K562 (cell line): ENCODE measurements at regions not wholly inside any gene's neighbourhood (a gene's known extent, or its start where the extent isn't known, plus 50 kb on each side); places are given as distances from the start of the nearest gene placed in this dataset.
A peak's percentile ranks its signal among the peaks of the same experiment; 100 is the strongest.

Experiments
- CHAMP1 ChIP-seq: fragments of 450-650 bp; IDR thresholded peaks from 2 replicates; pipeline ENCODE4 v1.6.1; 2016; ENCODE audit warnings: mild to moderate bottlenecking
- ESRRA ChIP-seq: fragments of 450-650 bp; IDR thresholded peaks from 2 replicates; pipeline ENCODE4 v1.6.1; 2014; ENCODE audit warnings: low read depth, mild to moderate bottlenecking, moderate library complexity, borderline replicate concordance
- JUND ChIP-seq, 2 experiments: IDR thresholded peaks; 2 replicates in 1 of 2; 3 replicates in 1 of 2; pipeline ENCODE4 v1.6.1; 2011; ENCODE audit warnings: borderline replicate concordance in 2 of 2, low read depth in 2 of 2, low read length in 2 of 2, improper control_type of control experiment in 1 of 2, missing biosample characterization in 1 of 2, missing genetic modification characterization in 1 of 2, missing genetic modification reagents in 1 of 2
- KLF1 ChIP-seq: fragments of 450-650 bp; IDR thresholded peaks from 2 replicates; pipeline ENCODE4 v1.6.1; 2016; ENCODE audit warnings: missing genetic modification characterization, missing compliant biosample characterization
- MAFG ChIP-seq: fragments of 450-650 bp; conservative IDR thresholded peaks from 2 replicates; pipeline ENCODE4 v1.6.1; 2016; ENCODE audit warnings: missing genetic modification characterization, missing compliant biosample characterization
- MTA2 ChIP-seq: fragments of 450-650 bp; IDR thresholded peaks from 2 replicates; pipeline ENCODE4 v1.6.1; 2016; ENCODE audit warnings: low read depth
- NONO ChIP-seq, 2 experiments: fragments of 200-400 bp in 1 of 2; fragments of 450-650 bp in 1 of 2; formaldehyde crosslinking in 1 of 2; IDR thresholded peaks; 2 replicates each; pipeline ENCODE4 v1.6.1; 2017; ENCODE audit warnings: low read depth in 2 of 2, mild to moderate bottlenecking in 2 of 2, moderate library complexity in 2 of 2, low read length in 1 of 2
- POLR2A ChIP-seq: fragments of 450-650 bp; conservative IDR thresholded peaks from 2 replicates; pipeline ENCODE4 v1.6.1; 2016
- PYGO2 ChIP-seq: fragments of 450-650 bp; IDR thresholded peaks from 2 replicates; pipeline ENCODE4 v1.6.1; 2016; ENCODE audit warnings: mild to moderate bottlenecking, missing genetic modification characterization, moderate library complexity, missing compliant biosample characterization
- RFX5 ChIP-seq: IDR thresholded peaks from 2 replicates; pipeline ENCODE4 v1.6.1; 2011; ENCODE audit warnings: low read depth, mild to moderate bottlenecking, improper control_type of control experiment, low read length
- SIN3B ChIP-seq: fragments of 450-650 bp; IDR thresholded peaks from 2 replicates; pipeline ENCODE4 v1.6.1; 2017; ENCODE audit warnings: low read depth, mild to moderate bottlenecking, moderate library complexity
- SMARCA4 ChIP-seq: fragments of 450-650 bp; IDR thresholded peaks from 2 replicates; pipeline ENCODE4 v1.6.1; 2016
- TAF1 ChIP-seq: IDR thresholded peaks from 2 replicates; pipeline ENCODE4 v1.6.1; 2011; ENCODE audit warnings: mild to moderate bottlenecking, low read length, moderate library complexity; ENCODE audit not compliant: insufficient read depth, control insufficient read depth, severe bottlenecking; ENCODE audit errors: extremely low read depth
- ZNF217 ChIP-seq: sonication (generic); formaldehyde crosslinking; IDR thresholded peaks from 2 replicates; pipeline ENCODE4 v1.8.0; 2022; ENCODE audit warnings: mild to moderate bottlenecking, missing genetic modification reagents
- ZNF644 ChIP-seq: fragments of 200-800 bp; sonication (Bioruptor generic); IDR thresholded peaks from 2 replicates; pipeline ENCODE4 v1.6.1; 2016; ENCODE audit warnings: low read depth, missing genetic modification characterization, missing compliant biosample characterization
- TF ChIP-seq, protein P1 (sequence below): fragments of 150-350 bp; IDR thresholded peaks from 2 replicates; pipeline ENCODE4 v1.6.1; 2014; ENCODE audit warnings: low read depth, mild to moderate bottlenecking, low read length, borderline replicate concordance
- TF ChIP-seq, protein P2 (sequence below): sonication (generic); formaldehyde crosslinking; IDR thresholded peaks from 2 replicates; pipeline ENCODE4 v1.8.1; 2022; ENCODE audit warnings: missing genetic modification reagents
- TF ChIP-seq, protein P3 (sequence below): fragments of 200-800 bp; sonication (Bioruptor generic); IDR thresholded peaks from 2 replicates; pipeline ENCODE4 v1.6.1; 2017; ENCODE audit warnings: missing genetic modification characterization, missing compliant biosample characterization
- TF ChIP-seq, protein P4 (sequence below), 2 experiments: fragments of 450-650 bp; conservative IDR thresholded peaks; 2 replicates each; pipeline ENCODE4 v1.6.1; 2017; ENCODE audit warnings: mild to moderate bottlenecking in 2 of 2, moderate library complexity in 2 of 2

GRCh38 chr6:47424436-47424836 lies 53.2 kb upstream of the CD2AP start (continued):
- TF ChIP-seq, protein P1, sequence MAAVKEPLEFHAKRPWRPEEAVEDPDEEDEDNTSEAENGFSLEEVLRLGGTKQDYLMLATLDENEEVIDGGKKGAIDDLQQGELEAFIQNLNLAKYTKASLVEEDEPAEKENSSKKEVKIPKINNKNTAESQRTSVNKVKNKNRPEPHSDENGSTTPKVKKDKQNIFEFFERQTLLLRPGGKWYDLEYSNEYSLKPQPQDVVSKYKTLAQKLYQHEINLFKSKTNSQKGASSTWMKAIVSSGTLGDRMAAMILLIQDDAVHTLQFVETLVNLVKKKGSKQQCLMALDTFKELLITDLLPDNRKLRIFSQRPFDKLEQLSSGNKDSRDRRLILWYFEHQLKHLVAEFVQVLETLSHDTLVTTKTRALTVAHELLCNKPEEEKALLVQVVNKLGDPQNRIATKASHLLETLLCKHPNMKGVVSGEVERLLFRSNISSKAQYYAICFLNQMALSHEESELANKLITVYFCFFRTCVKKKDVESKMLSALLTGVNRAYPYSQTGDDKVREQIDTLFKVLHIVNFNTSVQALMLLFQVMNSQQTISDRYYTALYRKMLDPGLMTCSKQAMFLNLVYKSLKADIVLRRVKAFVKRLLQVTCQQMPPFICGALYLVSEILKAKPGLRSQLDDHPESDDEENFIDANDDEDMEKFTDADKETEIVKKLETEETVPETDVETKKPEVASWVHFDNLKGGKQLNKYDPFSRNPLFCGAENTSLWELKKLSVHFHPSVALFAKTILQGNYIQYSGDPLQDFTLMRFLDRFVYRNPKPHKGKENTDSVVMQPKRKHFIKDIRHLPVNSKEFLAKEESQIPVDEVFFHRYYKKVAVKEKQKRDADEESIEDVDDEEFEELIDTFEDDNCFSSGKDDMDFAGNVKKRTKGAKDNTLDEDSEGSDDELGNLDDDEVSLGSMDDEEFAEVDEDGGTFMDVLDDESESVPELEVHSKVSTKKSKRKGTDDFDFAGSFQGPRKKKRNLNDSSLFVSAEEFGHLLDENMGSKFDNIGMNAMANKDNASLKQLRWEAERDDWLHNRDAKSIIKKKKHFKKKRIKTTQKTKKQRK = no peak
- TF ChIP-seq, protein P2, sequence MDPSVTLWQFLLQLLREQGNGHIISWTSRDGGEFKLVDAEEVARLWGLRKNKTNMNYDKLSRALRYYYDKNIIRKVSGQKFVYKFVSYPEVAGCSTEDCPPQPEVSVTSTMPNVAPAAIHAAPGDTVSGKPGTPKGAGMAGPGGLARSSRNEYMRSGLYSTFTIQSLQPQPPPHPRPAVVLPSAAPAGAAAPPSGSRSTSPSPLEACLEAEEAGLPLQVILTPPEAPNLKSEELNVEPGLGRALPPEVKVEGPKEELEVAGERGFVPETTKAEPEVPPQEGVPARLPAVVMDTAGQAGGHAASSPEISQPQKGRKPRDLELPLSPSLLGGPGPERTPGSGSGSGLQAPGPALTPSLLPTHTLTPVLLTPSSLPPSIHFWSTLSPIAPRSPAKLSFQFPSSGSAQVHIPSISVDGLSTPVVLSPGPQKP (CRISPR knock-in tag) = no peak
- TF ChIP-seq NONO (IDR thresholded peaks at IDR 0.05; ENCODE audit: low read depth in 2 of 2, low read length in 1 of 2) (no peak), MAFG (tag) (no peak), MTA2 (peak; percentile 29; the same call in 1 of the 2 replicates), KLF1 (tag) (0 out of 2 replicates have a peak, but pooled peaks have one; percentile 28), CHAMP1 (peak; percentile 73), POLR2A (no peak), JUND (IDR thresholded peaks at IDR 0.05; ENCODE audit: borderline replicate concordance, low read depth, low read length) (peak; percentile 65), JUND (tag; IDR thresholded peaks at IDR 0.05; ENCODE audit: borderline replicate concordance, low read depth, low read length) (peak; percentile 68; the same call in 1 of the 3 replicates), PYGO2 (no peak), ZNF217 (no peak), ESRRA (peak; percentile 62), ZNF644 (tag) (no peak), TAF1 (no peak), SIN3B (no peak), RFX5 (no peak), SMARCA4 (peak; percentile 82)
- TF ChIP-seq, protein P3, sequence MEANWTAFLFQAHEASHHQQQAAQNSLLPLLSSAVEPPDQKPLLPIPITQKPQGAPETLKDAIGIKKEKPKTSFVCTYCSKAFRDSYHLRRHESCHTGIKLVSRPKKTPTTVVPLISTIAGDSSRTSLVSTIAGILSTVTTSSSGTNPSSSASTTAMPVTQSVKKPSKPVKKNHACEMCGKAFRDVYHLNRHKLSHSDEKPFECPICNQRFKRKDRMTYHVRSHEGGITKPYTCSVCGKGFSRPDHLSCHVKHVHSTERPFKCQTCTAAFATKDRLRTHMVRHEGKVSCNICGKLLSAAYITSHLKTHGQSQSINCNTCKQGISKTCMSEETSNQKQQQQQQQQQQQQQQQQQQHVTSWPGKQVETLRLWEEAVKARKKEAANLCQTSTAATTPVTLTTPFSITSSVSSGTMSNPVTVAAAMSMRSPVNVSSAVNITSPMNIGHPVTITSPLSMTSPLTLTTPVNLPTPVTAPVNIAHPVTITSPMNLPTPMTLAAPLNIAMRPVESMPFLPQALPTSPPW (CRISPR knock-in tag) = peak; percentile 75
- TF ChIP-seq, protein P4, sequence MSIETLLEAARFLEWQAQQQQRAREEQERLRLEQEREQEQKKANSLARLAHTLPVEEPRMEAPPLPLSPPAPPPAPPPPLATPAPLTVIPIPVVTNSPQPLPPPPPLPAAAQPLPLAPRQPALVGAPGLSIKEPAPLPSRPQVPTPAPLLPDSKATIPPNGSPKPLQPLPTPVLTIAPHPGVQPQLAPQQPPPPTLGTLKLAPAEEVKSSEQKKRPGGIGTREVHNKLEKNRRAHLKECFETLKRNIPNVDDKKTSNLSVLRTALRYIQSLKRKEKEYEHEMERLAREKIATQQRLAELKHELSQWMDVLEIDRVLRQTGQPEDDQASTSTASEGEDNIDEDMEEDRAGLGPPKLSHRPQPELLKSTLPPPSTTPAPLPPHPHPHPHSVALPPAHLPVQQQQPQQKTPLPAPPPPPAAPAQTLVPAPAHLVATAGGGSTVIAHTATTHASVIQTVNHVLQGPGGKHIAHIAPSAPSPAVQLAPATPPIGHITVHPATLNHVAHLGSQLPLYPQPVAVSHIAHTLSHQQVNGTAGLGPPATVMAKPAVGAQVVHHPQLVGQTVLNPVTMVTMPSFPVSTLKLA (conservative IDR thresholded peaks at IDR 0.05) = 0 out of 4 replicates have a peak, but pooled peaks of 1 of the 2 experiments have one; percentile 21
